UCSD-AML1 (cell line): ENCODE measurements at regions not wholly inside any gene's neighbourhood (a gene's known extent, or its start where the extent isn't known, plus 50 kb on each side); places are given as distances from the start of the nearest gene placed in this dataset.
"Not testable (repeated sequence)": the region's sequence is repeated elsewhere in the genome, so short reads cannot be mapped to it uniquely, and the experiment has no call there.

ENCODE experiments used
- DNase-seq: peaks from one replicate; lab custom pipeline; 2025; ENCODE audit not compliant: unreplicated experiment; lab: John Stamatoyannopoulos, UW

DNA sequence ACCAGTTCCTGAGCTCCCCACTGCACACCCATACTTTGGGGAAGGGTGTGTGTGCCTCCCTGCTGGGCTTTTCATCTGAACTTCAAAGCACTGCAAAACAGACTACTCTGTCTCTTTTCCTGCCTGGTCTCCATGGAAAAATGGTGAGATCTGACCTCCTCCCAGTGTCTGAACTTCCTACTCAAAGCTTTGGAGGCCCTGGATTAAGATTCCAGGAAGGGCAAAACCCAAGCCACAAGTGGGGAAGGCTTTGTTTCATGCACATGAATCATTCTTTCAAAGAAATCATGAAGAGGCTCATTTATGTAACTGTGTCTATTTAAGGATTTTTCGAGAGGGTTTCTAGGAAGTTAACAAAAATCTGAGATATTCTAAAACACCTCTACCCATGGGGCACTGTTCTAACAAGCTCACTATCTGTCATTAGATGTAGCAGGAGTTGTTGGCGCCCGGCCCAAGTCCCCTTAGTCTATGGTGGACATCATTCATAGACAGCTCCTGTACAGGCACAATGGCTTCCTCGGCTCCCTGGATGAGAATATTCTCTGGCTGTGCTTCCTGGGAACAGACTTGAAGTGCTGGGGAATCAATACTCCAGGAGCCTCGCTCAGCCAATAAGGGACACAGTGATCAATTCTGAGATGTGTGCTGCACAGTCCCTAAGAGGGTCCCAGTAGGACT, 224.0 kb downstream of the KTN1 start:
- no peak for DNase-seq

DNA sequence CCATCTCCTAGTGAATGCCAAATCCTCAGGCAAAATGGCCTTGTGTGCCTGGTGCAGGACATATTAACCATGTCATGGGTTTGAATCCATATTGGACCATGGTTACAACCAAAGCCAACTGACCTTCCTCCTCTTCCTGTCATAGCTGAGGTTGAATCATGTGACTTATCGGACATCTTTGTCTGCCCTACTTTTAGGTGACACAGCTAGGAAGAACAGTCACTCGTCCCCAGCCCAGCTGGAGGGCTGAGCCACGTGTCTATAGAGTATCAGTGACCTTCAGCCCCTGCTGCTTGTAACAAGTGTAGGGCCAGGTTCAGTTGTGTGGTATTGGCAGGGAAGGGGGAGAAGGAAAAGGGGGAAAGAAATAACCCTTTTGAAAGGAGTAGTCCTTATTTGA, 225.2 kb downstream of the KTN1 start:
- no peak for DNase-seq

DNA sequence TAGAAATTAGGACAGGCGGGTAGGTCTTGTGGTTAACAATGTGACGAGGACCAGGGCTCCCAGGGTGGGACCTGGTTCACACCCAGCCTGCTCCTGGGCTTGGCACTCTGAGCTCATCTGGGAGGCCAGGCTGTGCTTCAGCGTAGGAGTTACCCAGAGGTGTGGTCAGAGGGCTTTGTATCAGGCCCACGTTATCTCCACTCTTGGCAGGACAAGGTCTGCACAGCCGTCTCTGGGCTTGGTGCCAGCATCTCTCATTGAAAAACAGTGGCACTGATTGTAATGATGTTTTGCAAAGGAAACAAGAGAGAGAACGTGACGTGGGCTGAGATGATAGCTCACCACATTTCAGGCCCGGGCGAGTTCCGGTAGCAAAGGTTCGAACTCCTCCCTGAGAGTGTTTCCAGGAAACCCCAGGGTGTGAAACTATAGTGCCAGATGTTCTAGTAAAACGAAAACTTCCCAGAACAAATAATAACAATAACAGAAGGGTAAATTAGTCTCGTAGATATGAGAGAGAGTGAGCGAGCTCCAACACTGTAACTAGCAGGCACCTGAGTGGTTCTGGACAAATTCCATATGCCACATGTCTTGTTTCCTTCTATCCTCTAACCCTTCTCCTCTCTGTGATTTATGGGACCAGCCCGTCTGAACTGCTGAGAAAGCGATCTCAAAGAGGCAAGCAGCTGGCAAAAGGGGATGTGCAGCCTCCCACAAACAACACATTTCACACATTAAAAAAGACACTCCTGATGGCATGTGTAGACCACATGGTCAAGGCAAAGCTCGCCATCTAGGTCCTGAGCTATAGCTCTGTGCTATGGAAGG, 227.3 kb downstream of the KTN1 start:
- no peak for DNase-seq

DNA sequence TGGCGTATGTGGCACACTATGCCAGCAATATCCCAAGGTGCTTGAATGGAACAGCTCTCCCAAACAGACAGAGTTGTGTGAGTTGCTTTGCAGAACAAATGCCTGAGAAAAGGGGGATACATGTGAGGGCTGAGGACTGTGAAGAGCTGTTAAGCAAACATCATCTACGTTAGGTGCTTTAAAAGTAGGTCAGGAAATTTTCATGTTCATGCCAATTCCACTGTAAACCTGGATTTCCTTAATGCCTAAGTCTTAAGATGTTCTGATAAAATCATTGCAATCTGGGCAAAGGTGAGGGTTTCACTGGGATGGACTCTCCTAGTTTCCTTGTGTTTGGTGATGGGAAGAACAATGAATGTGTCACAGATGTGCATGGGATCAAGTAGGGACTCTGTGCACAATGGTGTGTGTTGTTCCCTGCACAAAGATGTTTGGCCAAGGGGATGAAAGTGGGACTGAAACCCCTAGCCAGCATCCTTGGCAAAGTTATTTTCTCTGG, 227.9 kb downstream of the KTN1 start:
- no peak for DNase-seq

DNA sequence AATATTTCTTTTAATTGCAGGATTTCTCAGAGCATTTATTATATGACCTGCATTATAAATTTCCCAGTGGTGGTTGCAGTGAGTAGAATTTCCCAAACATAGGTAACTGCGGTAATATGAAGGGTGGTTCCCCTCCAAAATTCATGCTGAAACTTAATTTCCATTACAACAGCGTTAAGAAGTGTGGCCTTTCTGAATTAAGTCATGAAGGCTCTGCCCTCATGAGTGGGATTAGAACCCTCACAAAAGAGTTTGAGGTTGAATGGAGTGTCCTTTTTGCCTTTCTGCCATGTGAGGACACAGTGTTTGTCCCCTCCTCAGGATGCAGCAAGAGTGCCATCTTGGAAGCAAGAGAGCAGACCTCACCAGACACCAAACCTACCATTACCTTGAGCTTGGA, 233.6 kb downstream of the KTN1 start:
- no peak for DNase-seq

DNA sequence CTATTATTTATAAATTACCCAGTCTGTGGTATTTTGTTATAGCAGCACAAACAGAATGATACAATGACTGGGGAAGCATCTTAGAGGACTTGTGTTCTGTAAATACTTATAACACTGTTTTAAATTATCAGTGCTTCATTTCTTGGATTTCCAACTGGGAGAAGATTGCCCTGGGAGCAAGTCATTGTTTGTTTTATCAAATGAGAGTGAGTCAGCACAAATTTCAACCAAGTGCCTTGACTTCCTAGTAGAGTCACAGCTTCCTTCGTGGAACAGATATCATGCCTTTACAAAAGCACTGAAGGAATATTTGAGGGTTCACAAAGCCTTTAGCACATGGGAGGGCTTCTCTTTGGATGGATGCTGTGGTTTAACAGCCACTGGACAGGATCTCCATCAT, 234.1 kb downstream of the KTN1 start:
- no peak for DNase-seq

DNA sequence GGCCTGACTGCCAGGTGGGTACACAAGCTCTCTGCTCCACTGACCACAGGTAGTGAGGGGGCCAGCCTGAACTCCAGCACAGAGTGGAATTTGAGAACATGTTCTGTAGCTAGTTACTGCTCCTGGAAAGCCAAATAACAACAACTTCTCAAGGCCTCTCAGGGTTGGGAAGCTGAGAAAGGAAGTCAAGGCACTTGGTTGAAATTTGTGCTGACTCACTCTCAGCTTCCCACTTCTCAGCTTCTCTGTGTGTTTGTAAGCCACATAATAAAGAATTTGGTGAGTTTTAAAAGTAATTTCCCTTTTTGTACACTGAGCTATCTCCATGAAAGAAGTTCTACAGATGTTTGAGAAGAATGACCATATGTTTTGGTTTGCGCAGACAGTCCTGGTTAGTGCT, 234.9 kb downstream of the KTN1 start:
- peak; percentile 37 for DNase-seq

DNA sequence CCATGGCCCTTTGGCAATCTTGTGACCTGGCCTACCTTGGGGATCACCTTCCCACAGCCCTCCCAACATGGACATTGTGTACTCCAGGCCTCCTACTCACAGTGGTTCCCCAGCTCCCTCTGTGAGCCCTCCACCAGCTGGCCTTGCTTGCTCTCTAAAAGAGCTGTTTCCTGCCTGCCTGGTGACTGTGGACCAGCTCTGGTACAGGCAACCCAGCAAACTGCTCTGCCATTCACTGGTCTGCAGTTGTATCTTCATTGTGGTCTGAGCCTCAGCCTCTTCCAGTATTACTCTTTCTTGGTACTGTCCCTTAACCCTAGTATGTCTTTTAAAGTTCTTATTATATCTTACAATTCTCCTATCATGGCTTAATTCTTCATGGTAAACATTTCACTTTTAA, 236.2 kb downstream of the KTN1 start:
- DNase-seq: peak; percentile 23

DNA sequence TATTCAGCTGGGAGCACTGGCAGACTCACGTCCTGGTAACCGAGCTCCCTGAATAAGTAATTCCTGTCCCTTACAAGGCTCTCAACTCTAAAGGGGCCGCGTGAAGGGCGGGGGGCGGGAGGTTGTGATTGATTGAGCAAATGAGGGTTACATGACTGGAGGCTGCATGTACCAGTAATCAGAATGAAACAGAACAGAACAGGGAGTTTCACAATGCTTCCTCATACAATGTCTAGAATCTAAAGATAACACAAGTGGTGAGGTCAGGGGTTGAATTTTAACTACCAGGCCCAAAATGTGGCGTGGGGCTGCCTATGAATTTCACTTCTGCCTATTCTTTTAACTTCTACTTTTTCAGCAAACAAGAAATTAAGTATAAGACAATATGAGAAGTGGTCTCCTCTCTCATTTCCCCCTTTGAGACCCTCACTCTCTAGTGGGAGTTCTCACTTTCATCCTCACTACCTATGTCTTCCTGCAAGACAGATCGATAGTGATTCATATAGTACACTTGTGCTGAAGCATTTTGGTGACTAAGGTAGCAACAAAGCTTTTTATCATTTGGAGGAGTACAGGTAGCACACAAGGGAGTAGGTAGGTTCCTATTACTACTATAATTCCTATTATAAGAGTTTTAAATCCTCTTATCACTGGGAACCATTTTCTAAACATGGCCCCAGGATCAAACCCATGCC, 239.8 kb downstream of the KTN1 start:
- DNase-seq: peak; percentile 12

DNA sequence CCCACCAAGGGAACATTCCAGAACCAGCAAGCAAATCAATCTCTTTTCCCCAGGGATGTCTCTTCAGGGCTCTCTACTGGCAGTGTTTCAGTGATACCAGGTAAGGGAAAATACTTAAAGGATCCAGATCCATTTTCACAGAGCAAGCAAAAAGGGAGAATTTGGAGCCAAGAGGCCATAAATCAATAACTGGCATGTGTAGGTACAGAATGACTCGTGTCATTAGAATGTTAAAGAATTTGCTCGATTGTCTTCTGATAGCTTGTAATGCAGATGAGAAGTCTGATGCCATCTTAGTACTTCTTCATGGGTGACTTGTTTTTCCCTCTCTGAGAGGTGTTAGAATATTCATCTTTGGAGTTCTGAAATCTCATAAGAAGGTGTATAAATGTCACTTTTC, 242.9 kb downstream of the KTN1 start:
- DNase-seq: no peak

DNA sequence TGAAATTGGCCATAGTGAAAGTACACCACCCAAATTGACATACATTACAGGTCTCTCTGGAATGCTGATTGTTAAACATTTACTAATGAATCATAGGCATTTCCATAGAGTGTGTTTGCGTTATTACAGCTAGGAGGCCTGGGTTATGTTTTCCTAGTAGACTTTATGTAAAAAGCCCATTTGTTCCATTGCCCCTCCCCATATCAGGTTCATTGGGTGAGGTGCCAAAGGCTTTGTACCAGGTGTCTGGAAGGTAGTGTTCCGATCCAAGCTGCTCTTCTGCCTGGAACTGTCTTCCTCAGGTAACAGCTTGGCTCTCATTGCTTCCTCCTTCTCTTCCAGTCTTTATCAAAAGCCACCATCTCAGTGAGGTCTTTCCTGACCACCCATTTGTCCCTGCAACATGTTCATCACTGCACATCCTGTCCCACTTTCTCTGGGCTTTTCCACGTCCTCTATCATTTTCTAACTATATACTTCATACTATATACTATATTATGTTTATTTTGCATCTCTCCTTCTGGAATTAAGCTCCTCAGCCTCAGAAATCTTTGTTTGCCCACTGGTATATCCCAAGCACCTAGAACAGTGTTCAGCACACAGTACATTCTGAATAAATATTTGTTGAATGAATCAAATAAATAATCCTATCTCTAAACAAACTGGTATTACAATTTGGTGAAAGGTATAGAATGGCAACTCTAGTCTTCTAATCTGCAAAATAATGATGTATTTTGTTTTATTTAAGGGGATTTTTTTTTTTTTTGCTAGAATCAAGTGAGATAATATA, 252.3 kb downstream of the KTN1 start:
- no peak for DNase-seq

DNA sequence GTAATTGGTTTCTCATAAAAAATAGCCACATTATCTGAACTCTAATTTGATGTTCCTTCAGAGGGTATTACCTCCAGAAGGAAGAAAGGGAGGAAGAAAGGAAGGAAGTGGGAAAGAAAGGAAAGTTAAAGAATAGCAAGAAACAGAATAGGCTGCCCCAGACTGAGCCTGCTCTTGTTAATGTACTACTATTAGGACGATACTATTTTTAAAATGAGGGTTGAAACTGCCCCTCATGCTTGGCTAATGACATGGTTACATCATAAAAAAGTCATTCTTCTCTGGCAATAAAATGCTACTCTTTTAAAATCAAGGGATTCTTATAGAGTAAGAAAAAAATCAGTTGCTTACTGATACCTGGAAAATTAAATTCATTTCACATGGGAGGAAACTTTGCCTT, 253.0 kb downstream of the KTN1 start:
- no peak for DNase-seq

DNA sequence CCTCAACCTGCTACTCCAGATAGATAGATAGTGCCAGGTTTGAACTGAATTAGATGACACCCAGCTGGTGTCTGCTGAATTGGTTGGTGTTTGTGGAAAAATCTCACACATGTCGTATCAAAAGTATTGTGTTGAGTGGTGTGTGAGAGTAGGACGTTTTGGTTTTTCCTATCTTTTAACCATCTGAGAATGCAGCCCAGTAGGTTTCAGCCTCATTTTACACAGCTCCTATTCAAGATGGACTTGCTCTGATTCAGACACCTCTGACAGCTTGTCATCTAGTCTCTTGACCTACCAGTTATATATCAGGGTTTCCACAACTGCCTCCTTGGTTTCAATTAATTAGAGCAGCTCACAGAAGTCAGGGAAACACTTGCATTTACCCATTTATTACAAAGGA, 254.4 kb downstream of the KTN1 start:
- no peak for DNase-seq

DNA sequence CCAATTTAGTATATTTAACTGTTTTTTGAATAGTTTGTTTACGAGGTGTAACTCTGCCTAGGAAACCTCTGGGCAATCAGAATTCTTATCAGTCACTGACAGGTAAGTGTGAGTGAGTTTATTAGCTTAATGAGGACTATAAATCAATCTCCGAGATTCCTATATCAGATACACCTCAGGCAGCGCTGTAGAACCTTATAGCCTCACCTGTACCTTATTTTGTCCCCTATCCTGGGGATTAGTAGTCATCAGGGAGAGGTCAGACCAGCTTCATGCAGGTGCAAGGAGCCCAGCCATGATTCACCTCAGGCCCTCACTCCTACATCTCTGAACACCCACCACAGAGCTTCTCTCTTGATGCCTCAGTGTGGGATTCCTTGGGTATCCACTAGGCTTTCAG, 256.0 kb downstream of the KTN1 start:
- DNase-seq: no peak

DNA sequence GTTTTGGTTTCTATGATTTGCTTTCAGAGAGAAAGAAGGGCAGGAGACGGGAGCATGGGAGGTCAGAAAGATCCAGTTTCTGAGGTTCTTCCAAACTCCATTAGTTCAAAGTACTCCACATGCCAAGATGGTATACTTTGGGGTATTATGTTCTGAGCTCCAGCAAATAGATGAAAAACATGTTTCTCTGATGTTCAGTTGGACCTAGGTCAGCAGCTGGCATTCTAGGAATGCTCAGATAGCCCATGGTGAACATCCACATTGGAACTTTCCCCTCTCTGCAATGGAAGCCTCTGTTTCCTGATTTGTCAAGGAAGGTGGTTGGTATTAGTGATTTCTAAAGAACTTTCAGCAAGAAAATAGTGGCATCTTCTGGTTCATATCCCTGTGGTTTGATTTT, 257.5 kb downstream of the KTN1 start:
- no peak for DNase-seq

DNA sequence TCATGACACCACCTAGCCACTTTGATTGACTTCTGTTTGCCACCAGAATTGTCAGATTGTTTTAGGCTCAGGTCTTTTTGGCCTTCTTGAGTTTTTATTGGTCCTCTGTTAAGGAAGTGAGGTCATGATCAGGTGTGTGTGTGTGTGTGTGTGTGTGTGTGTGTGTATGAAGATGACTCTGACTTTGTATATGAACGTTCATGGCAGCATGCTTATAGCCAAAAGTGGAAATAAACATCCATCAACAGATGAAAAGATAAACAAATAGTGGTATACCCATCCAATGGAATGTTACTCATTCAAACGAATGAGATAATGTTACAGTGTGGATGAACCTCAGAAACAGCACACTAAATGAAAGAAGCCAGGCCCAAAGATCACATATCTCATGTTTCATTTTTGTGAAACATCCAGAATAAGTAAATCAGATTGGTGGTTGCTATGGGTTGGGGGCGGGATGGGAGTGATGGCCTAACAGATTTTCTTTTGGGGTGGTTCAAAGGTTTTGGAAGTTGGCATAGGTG, 258.6 kb downstream of the KTN1 start:
- DNase-seq: no peak

DNA sequence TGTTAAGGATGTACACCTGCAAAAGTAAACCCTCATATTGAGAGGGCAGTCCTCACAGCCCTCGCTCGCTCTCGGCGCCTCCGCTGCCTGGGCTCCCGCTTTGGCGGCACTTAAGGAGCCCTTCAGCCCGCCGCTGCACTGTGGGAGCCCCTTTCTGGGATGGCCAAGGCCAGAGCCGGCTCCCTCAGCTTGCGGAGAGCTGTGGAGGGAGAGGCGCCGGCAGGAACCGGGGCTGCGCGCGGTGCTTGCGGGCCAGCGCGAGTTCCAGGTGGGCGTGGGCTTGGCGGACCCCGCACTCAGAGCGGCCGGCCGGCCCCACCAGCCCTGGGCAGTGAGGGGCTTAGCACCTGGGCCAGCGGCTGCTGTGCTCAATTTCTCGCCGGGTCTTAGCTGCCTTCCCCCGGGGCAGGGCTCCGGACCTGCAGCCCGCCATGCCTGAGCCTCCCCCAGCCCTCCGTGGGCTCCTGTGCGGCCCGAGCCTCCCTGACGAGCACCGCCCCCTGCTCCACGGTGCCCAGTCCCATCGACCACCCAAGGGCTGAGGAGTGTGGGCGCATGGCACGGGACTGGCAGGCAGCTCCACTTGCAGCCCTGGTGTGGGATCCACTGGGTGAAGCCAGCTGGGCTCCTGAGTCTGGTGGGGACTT, 259.4 kb downstream of the KTN1 start:
- not testable (repeated sequence) for DNase-seq

DNA sequence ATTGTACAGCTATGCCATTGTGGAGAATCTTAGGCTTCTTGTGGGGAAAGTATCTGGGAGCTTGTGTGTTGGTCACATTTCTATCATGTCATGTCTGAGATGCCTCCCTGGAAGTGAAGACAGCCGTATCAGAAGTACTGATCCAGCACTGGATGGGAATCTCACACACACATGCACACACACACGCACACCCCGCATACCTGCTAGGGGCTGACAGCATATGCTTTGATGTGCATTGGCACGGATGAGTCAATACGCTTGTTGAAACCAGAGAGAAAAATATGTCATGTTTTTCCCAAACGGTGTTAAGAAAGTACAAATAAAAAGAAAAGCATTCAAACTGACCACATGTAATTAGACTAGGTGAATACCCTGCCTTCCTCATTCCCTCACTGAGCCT, 260.8 kb downstream of the KTN1 start:
- no peak for DNase-seq

DNA sequence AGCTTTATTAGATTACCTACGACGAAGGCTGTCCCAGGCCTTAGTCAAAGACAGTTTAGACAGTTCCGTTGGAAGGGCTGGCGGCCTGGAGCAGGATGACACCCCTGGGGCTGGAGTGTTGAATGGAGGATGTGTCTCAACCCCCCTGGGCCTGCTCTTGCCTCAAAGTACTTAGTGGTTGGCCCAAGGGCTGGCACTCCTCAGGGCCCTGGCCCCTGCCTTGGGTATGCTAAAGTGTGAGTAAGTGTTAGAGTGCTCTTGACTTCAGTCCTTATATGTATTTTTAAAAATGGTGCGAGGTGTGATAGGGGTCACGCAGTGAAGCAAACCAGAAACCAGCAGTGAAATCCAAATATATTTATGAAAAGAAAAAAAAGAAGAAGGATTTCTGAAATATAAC, 261.6 kb downstream of the KTN1 start:
- no peak for DNase-seq

DNA sequence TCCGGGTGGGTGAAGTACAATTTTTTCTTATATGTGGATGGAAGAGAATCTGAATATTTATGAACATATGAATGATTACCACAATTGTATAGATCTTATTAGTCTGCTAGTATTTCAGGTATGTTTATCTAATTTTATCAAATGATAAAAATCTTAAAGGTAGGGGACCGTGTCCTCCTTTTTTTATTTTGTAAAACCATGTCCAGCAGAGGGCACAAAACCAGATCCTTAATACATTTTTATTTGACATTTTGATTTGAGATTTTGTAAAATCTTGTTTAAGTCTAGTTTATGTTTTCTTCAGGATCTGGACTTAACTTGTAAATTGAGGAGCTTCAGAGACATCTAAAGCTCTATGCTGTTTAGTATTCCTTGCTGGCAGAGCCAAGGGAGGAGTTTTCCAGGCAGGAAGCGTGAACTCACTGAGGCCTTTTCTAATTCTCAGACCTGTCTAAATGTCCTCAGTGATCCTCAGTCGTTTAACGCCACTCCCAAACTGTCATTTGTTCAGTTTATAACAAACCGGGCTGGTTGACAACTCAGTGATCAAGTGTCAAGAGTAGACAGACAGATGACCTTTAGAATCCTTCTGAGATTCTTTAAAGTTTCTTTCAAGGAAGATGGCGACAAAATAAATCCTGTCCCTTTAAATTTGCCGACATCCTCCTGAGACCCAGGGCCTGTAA, 263.9 kb downstream of the KTN1 start:
- DNase-seq: no peak
